SH-SY5Y (cell line): ENCODE measurements at regions not wholly inside any gene's neighbourhood (a gene's known extent, or its start where the extent isn't known, plus 50 kb on each side); places are given as distances from the start of the nearest gene placed in this dataset.

Experiments used
- GATA2 ChIP-seq: IDR thresholded peaks from 2 replicates; pipeline ENCODE4 v1.6.1; 2011; ENCODE audit warnings: mild to moderate bottlenecking, low read depth, low read length
- GATA3 ChIP-seq: IDR thresholded peaks from 2 replicates; pipeline ENCODE4 v1.6.1; 2011; ENCODE audit warnings: low read depth, mild to moderate bottlenecking, low read length, moderate library complexity

- TF ChIP-seq GATA3 (no peak), GATA2 (no peak)
These were observed 84.7 kb upstream of the CYRIA start for GRCh38 chr2:16750175-16750924.

- TF ChIP-seq GATA2 (no peak), GATA3 (no peak)
These were observed 82.1 kb upstream of the CYRIA start for GRCh38 chr2:16747689-16748088.

GRCh38 chr2:16747257-16747656 lies 81.6 kb upstream of the CYRIA start:
- TF ChIP-seq GATA3: no peak
- TF ChIP-seq GATA2: no peak

GRCh38 chr2:16746833-16747232 lies 81.2 kb upstream of the CYRIA start:
- TF ChIP-seq GATA3: no peak
- no peak for TF ChIP-seq GATA2

- TF ChIP-seq GATA3: no peak
- no peak for TF ChIP-seq GATA2
These were observed 80.7 kb upstream of the CYRIA start for GRCh38 chr2:16746329-16746728.

GRCh38 chr2:16745466-16745865 lies 79.8 kb upstream of the CYRIA start:
- TF ChIP-seq GATA3 (no peak), GATA2 (no peak)

- TF ChIP-seq GATA3 (no peak), GATA2 (no peak)
These were observed 78.9 kb upstream of the CYRIA start for GRCh38 chr2:16744521-16744920.

GRCh38 chr2:16742026-16742425 lies 76.4 kb upstream of the CYRIA start:
- TF ChIP-seq GATA2 (no peak), GATA3 (no peak)

GRCh38 chr2:16741498-16741897 lies 75.9 kb upstream of the CYRIA start:
- TF ChIP-seq GATA2 (no peak), GATA3 (no peak)

GRCh38 chr2:16739778-16740581 lies 74.3 kb upstream of the CYRIA start:
- no peak for TF ChIP-seq GATA3
- no peak for TF ChIP-seq GATA2

GRCh38 chr2:16738361-16739225 lies 73.0 kb upstream of the CYRIA start:
- no peak for TF ChIP-seq GATA3
- TF ChIP-seq GATA2: no peak

- TF ChIP-seq GATA3 (no peak), GATA2 (no peak)
These were observed 72.2 kb upstream of the CYRIA start for GRCh38 chr2:16737812-16738211.

GRCh38 chr2:16736633-16737032 lies 71.0 kb upstream of the CYRIA start:
- TF ChIP-seq GATA2 (no peak), GATA3 (no peak)

GRCh38 chr2:16729335-16729734 lies 63.7 kb upstream of the CYRIA start:
- TF ChIP-seq GATA2: no peak
- TF ChIP-seq GATA3: no peak
